Activated CD4-positive, alpha-beta T cell treated with anti-CD3 and anti-CD28 coated beads, Interleukin-2, amount 10 ng/mL, durations not matched to agents 24 days and 14 days (primary cell): ENCODE measurements at regions not wholly inside any gene's neighbourhood (a gene's known extent, or its start where the extent isn't known, plus 50 kb on each side); places are given as distances from the start of the nearest gene placed in this dataset.

Experiments
- DNase-seq: peaks from one replicate; pipeline ENCODE4 v3.0.0; 2022
- H3K27ac Mint-ChIP-seq: one replicate; pipeline ENCODE4 v1.8.0; 2022; ENCODE audit warnings: mild to moderate bottlenecking, mixed read lengths
- H3K27me3 Mint-ChIP-seq: one replicate; pipeline ENCODE4 v1.8.0; 2022; ENCODE audit warnings: mixed read lengths
- H3K36me3 Mint-ChIP-seq: one replicate; pipeline ENCODE4 v1.8.0; 2022; ENCODE audit warnings: low read depth, mild to moderate bottlenecking, mixed read lengths
- H3K4me1 Mint-ChIP-seq: one replicate; pipeline ENCODE4 v1.8.0; 2021; ENCODE audit warnings: mixed read lengths
- H3K4me3 Mint-ChIP-seq: one replicate; pipeline ENCODE4 v1.8.0; 2022; ENCODE audit warnings: mild to moderate bottlenecking, moderate library complexity, mixed read lengths
- H3K9me3 Mint-ChIP-seq: one replicate; pipeline ENCODE4 v1.8.0; 2021; ENCODE audit warnings: mixed read lengths
- intact Hi-C: fragments of 100-400 bp; cut with micrococcal nuclease; formaldehyde crosslinking; loops from one replicate; pipeline ENCODE4 v1.15.1; 2023

DNA sequence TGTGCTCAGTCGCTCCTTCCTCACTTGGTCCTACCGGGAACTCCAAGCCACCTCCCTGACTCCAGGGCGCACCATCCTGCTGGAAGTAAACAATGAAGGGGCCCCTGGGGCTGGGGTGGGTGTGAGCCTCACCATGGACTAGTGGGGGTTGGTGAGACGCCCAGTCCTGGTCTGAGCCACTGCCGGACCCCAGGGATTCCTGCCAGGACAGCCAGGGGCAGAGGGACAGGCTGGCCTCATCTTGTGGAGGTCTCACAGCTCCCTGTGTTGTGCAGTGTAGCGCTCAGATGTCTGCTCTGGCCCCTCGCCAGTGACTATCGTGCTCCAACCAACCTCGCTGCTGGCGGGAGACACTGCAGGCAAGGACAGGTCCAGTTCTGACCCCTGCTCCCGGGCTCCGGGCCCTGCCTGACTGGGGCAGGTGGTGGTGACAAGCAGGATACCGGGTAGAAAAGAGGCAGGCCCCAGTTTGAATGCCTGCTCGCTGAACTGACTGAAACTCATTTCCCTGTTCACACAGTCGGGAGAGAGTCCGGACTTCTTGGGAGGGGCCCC, 1021.4 kb downstream of the BRD1 start:
- H3K27me3 Mint-ChIP-seq, result no peaks in the 10 kb centered on the region
- no peaks in the 10 kb centered on the region for H3K36me3 Mint-ChIP-seq
- H3K4me1 Mint-ChIP-seq, result no peaks in the 10 kb centered on the region
- H3K27ac Mint-ChIP-seq, result no peak overlapping the region
- intact Hi-C loops, result no loop called here
- H3K9me3 Mint-ChIP-seq, result no peaks in the 10 kb centered on the region
- H3K4me3 Mint-ChIP-seq, result no peak overlapping the region
- no peak for DNase-seq

DNA sequence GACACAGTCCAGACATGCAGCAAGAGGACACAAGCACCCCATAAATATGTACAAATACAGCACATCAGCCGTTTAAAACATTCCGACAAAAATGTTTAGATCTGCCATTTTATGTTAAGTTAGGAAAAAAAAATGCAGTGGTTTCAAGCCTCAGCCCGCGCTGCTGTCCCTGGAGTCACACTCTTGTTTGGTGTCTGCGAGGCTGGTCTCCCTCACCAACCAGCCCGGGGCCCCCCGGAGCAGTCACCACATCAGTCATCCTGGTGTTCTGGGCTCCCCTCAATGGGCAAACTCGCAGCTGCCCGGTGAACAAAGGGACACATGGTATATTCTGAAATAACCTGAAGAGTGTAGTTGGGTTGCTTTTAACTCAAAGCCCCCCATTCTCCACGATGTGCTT, 1022.2 kb downstream of the BRD1 start:
- H3K4me3 Mint-ChIP-seq, result no peak overlapping the region
- intact Hi-C loops, result no loop called here
- H3K36me3 Mint-ChIP-seq, result no peaks in the 10 kb centered on the region
- no peak for DNase-seq
- no peaks in the 10 kb centered on the region for H3K4me1 Mint-ChIP-seq
- no peak overlapping the region for H3K27ac Mint-ChIP-seq
- no peaks in the 10 kb centered on the region for H3K9me3 Mint-ChIP-seq
- H3K27me3 Mint-ChIP-seq, result no peaks in the 10 kb centered on the region

DNA sequence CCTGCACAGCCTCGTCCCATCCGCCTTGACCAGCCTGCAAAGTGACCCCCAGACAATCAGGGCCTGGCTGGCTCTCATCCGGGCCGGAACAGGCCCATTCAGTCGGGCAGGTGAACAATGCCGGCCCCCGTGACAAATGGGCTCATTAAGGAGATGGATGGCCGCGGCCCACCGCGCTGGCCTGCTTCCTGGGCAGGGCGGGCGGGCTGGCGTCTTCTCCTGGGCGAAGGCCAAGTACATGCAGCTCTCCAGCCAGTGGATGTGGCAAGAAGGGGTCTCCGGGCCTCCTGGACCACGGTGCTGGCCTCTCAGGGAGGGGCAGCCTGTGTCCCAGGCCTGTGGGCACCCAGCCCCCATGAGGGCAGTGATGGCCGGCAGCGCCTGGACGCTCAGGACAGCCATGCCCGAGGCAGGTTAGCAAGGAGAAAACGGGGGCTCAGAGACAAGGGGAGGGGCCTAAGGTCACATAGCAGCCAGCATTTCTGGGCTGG, 1022.8 kb downstream of the BRD1 start:
- H3K27ac Mint-ChIP-seq, result no peak overlapping the region
- H3K36me3 Mint-ChIP-seq, result no peaks in the 10 kb centered on the region
- no peak overlapping the region for H3K4me3 Mint-ChIP-seq
- H3K27me3 Mint-ChIP-seq, result no peaks in the 10 kb centered on the region
- H3K9me3 Mint-ChIP-seq, result no peaks in the 10 kb centered on the region
- H3K4me1 Mint-ChIP-seq, result no peaks in the 10 kb centered on the region
- no peak for DNase-seq
- intact Hi-C loops, result no loop called here

- H3K9me3 Mint-ChIP-seq, result no peaks in the 10 kb centered on the region
- intact Hi-C loops, result no loop called here
- no peaks in the 10 kb centered on the region for H3K36me3 Mint-ChIP-seq
- H3K4me1 Mint-ChIP-seq, result no peaks in the 10 kb centered on the region
- H3K27ac Mint-ChIP-seq, result no peak overlapping the region
- H3K27me3 Mint-ChIP-seq, result no peaks in the 10 kb centered on the region
- DNase-seq, result no peak
- no peak overlapping the region for H3K4me3 Mint-ChIP-seq
These were observed 1023.5 kb downstream of the BRD1 start for GRCh38 chr22:48803948-48804810.

DNA sequence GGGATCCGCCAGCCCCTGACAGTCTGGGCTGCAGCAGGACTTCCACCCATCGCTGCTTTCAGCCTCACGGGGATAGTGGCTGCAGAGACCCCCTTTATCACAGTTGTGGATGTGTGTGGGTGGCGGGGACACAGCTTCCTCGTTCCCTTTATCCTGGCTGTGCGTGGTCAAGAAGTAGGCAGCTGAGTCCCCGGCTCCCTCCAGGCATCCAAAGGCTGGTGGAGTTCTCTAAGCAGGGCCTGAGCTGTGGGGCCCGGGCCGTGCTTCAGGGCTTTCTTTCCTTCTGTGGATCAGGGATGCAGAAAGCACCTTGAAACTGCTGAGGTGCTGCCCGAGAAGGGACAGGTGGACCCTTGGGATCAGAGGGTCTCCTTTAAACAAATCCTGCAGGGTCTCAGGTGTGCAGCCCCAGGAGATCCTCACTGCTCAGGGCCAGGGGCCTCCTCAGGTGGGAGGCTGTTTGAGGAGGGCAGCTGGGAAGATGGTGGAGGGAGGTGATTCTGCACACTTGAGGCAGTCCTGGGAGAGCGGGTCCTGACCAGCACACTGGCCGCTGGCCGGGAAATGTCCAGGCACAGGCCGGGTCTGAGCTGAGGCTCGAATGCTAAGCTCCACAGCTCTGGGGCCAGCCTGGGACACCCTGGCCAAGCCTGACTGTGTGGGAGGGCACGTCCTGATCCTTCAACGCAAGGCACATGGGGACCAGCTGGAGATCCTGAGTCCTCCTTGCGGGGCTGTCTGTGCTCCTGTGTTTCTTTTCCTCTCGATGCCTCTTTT, 1024.3 kb downstream of the BRD1 start:
- H3K4me1 Mint-ChIP-seq, result no peaks in the 10 kb centered on the region
- H3K27me3 Mint-ChIP-seq, result no peaks in the 10 kb centered on the region
- no peaks in the 10 kb centered on the region for H3K36me3 Mint-ChIP-seq
- no peaks in the 10 kb centered on the region for H3K9me3 Mint-ChIP-seq
- H3K27ac Mint-ChIP-seq, result no peak overlapping the region
- H3K4me3 Mint-ChIP-seq, result no peak overlapping the region
- no peak for DNase-seq
- intact Hi-C loops, result no loop called here

DNA sequence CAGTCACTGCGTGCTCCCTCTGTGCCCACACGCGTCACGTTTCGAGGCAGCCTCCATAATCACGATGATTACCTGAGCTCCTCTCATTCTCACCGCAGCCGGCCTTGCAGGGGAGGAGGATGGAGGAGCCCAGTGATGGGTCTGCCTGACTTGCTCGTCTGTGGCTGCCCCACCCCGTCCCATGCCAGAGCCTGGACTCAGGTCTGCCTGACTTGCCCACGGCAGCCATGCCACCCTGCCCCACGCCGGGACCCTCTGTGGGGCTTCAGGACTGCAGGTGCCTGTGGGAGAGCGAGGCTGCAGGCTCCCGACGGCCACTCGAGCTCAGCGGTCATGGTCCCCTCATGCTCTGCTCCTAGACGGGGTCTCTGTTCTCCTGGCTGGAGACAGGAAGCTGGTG, 1025.1 kb downstream of the BRD1 start:
- intact Hi-C loops, result no loop called here
- Mint-ChIP-seq H3K36me3 (no peaks in the 10 kb centered on the region), H3K27me3 (no peaks in the 10 kb centered on the region), H3K9me3 (no peaks in the 10 kb centered on the region), H3K27ac (no peak overlapping the region), H3K4me1 (no peaks in the 10 kb centered on the region), H3K4me3 (no peak overlapping the region)
- DNase-seq, result no peak

DNA sequence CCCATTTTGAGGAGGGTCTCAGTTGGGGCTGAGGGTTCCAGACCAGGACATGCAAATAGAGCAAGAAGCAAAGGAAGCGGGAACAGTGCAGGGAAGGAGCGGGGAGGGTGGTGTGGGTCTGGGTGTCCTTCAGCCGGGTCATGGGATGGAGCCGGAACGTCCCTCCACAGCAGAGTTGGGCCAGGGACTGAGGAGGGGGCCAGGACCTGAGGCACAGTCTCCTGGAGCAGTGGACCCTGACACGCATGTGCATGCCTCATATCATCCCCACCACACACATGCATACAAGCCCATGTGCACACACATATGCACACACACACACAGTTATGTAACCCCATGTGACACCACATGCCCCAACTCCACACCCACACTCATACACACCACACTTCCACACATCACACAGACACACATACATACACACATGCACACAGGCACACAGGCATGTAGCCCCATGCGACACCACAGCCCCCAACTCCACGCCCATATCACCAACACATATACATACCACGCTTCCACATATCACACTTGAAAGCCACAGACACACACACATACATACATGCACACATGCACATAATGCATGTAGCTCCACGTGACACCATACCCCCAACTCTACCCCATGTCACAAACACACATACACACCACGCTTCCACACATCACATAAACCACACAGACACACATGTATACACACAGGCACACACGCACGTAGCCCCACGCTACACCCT, 1026.6 kb downstream of the BRD1 start:
- H3K4me1 Mint-ChIP-seq, result no peaks in the 10 kb centered on the region
- H3K9me3 Mint-ChIP-seq, result no peaks in the 10 kb centered on the region
- no peak overlapping the region for H3K27ac Mint-ChIP-seq
- H3K4me3 Mint-ChIP-seq, result no peak overlapping the region
- DNase-seq, result no peak
- intact Hi-C loops, result no loop called here
- H3K27me3 Mint-ChIP-seq, result no peaks in the 10 kb centered on the region
- no peaks in the 10 kb centered on the region for H3K36me3 Mint-ChIP-seq

- H3K9me3 Mint-ChIP-seq, result no peaks in the 10 kb centered on the region
- no peak for DNase-seq
These were observed 1027.4 kb downstream of the BRD1 start for GRCh38 chr22:48800036-48800885.

GRCh38 chr22:48799227-48799970, 1028.3 kb downstream of the BRD1 start:
- no peaks in the 10 kb centered on the region for H3K27me3 Mint-ChIP-seq
- H3K4me3 Mint-ChIP-seq, result no peak overlapping the region
- H3K36me3 Mint-ChIP-seq, result no peaks in the 10 kb centered on the region
- no peaks in the 10 kb centered on the region for H3K9me3 Mint-ChIP-seq
- intact Hi-C loops, result no loop called here
- no peaks in the 10 kb centered on the region for H3K4me1 Mint-ChIP-seq
- no peak overlapping the region for H3K27ac Mint-ChIP-seq
- DNase-seq, result no peak

More at GRCh38 chr22:48800036-48800885, 1027.4 kb downstream of the BRD1 start:
- no peaks in the 10 kb centered on the region for H3K27me3 Mint-ChIP-seq
- H3K27ac Mint-ChIP-seq, result no peak overlapping the region
- H3K4me3 Mint-ChIP-seq, result no peak overlapping the region
- no peaks in the 10 kb centered on the region for H3K36me3 Mint-ChIP-seq
- intact Hi-C loops, result no loop called here
- H3K4me1 Mint-ChIP-seq, result no peaks in the 10 kb centered on the region

DNA sequence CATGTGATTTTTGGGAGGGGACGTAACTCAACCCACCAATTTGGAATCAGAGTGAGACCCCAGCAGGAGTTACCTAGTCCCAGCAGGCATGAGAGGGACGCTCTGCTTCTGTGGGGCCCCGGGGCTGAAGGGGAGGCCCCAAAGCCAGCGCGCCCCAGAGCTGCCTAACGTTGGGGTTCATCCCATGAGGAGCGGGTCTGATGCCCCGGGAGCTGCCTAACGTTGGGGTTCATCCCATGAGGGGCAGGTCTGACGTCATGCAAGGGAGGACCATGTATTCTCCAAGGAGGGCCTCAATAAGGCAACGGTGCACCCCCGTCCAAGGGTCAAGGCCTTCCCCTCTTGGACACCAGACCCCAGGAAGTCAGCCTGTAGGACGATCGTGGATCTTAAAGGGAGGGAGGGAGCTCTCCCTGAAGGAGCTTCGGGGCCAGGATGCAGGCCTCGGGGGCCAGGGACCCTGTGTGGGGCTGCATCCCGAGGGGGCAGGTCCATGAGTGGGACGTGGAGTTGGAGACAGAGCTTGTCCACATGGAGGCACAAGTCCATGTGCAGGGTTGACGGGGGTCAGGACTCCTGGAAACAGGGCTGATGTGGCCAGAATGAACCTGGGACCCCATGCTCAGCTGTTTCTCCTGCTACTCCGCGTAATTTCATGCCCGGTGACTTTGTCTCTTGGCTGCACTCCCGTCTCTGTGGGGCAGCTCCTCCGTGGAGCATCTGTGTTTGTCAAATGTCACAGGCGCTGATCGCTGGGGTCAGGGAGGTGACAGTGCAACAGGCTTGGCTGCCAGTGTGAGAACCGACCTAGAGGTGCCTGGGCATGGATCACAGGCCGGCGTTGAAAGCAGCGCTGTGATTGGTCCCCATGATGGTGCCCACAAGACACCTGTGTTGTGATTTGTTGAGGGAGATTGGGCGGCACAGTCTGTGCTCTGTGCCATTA, 1029.1 kb downstream of the BRD1 start:
- intact Hi-C loops, result no loop called here
- Mint-ChIP-seq H3K9me3 (no peaks in the 10 kb centered on the region), H3K27ac (no peak overlapping the region), H3K27me3 (no peaks in the 10 kb centered on the region), H3K36me3 (no peaks in the 10 kb centered on the region), H3K4me3 (no peak overlapping the region), H3K4me1 (no peaks in the 10 kb centered on the region)
- no peak for DNase-seq

- DNase-seq, result no peak
- intact Hi-C loops, result no loop called here
- Mint-ChIP-seq H3K4me3 (no peak overlapping the region), H3K36me3 (no peaks in the 10 kb centered on the region), H3K9me3 (no peaks in the 10 kb centered on the region), H3K27ac (no peak overlapping the region), H3K4me1 (no peaks in the 10 kb centered on the region), H3K27me3 (no peaks in the 10 kb centered on the region)
These were observed 1029.9 kb downstream of the BRD1 start for GRCh38 chr22:48797731-48798130.
